ENCODE measurements at regions not wholly inside any gene's neighbourhood (a gene's known extent, or its start where the extent isn't known, plus 50 kb on each side); places are given as distances from the start of the nearest gene placed in this dataset.

DNA sequence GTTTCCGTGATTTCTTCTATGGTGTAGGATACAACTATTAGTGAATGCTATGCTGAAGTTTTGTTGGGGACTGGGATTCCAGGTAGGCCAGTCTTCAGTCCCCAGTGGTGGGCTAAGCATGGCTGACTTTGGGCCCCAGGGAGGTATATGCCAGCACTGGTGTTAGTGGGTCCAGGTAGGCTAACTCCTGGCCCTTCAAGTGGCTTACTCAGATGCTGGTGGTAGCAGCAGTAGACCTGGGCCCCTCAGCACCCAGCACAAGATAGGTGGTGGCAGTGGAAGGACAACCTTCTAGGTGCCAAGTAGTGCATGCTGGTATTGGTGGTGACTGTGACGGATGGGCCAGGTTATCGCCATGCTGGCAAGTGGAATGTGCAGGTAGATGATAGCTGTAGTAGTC lies 955.1 kb downstream of the TMTC2 start:
- TF ChIP-seq CTCF (IDR thresholded peaks at IDR 0.05) (no peak), EZH2 (IDR thresholded peaks at IDR 0.05; ENCODE audit: borderline replicate concordance, insufficient read depth, low read depth, low read length, poor library complexity, severe bottlenecking) (no peak)

Measured in B cell (primary cell).